22Rv1 (cell line): ENCODE measurements at regions not wholly inside any gene's neighbourhood (a gene's known extent, or its start where the extent isn't known, plus 50 kb on each side); places are given as distances from the start of the nearest gene placed in this dataset.

ENCODE experiments used
- CTCF ChIP-seq: fragments of 450-650 bp; IDR thresholded peaks from 2 replicates; pipeline ENCODE4 v1.5.1; 2017; ENCODE audit warnings: mild to moderate bottlenecking
- ZFX ChIP-seq: fragments of 450-650 bp; IDR thresholded peaks from 2 replicates; pipeline ENCODE4 v1.6.1; 2017; ENCODE audit warnings: antibody characterized with exemption, borderline replicate concordance

GRCh38 chr20:47855799-47856198 lies 70.5 kb upstream of the SULF2 start:
- TF ChIP-seq CTCF (no peak), ZFX (no peak)
